CD4-positive, alpha-beta T cell treated with Interleukin-2 at 100 ng/mL for 4 hours (primary cell): ENCODE measurements at regions not wholly inside any gene's neighbourhood (a gene's known extent, or its start where the extent isn't known, plus 50 kb on each side); places are given as distances from the start of the nearest gene placed in this dataset.

Source experiments
- DNase-seq: peaks from one replicate; pipeline ENCODE4 v3.0.0-alpha.2; 2020; ENCODE audit warnings: low spot score

DNA sequence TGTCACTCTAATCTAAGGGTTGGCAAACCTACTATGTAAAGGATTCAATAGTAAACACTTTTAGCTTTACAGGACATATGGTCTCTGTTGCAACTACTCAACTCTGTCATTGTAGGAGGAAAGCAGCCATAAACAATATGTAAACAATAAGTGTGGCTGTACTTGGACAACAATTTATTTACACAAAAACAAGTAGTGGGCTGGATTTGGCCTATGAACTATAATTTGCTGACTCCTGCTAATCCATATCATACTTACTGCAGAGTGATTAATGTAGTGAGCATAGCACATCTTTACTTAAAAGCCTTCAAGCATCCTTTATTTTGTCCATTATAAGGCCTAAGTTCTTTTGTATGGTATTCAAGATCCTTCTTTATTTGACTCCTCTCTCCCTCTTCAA is 441.9 kb downstream of the ZIC1 start:
- no peak for DNase-seq

- DNase-seq, result no peak
Observed at GRCh38 chr3:147854542-147854941, 445.4 kb downstream of the ZIC1 start.

DNA sequence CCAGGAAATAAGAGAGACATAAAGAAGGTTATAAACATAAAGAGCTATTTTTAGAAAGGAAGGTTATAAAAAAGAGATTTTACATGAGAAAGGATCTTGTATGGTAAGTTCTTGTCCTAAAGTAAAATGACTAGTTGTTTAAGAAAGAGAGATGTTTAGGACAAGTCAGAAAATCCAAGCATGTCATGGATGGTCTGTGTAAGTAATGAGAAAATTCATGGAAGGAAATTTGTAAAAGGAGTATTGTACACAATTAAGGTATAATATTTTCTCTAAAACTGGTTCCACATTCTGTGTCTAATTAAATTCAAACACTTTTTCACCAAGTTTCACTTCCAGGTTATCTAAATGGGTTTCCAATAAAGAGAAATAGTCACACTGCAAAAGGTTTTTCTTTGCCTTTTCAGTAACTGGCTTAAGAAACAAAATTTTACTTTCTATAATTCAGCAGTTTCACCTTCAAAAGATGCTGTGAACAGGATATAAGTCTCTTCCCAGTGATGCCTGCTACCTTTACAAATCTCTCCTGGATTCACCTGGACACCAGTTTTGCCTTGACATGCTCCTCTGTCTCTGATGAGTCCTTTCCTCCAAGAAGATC is 455.7 kb downstream of the ZIC1 start:
- DNase-seq, result no peak

DNA sequence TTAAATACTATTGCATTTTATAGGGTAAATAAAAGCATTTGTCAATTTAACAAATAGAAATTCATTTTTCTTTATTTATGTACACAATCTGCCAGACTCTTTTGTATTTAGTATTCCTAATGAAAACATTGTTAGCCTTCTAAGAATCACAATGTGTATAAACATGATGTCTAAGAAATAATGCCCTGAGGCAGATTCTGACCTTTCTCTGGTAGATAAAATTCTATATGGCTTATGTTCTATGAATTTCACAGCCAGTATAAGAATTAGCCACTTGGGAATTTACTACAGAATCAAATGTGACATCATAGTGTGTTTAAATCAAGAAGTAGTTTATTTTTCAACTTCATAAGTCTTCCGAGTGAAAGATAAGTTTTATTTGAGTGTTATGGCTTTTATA is 457.4 kb downstream of the ZIC1 start:
- no peak for DNase-seq

DNA sequence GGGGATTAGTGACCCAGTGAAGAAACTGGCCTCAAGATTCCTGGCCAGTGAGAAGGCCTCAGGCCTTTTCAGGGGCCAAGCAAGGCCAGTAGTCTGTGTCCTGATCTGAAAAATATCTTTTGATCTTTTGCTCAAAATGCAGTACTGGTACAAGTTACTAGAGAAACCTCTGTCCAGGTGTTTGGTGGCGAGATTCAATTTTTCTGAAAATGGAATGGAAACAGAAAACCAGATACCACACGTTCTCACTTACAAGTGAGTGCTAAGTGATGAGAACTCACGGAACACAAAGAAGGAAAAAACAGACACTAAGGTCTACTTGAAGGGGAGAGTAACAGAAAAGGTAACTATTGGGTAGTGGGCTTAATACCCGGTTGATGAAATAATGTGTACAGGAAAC is 463.4 kb downstream of the ZIC1 start:
- no peak for DNase-seq

DNA sequence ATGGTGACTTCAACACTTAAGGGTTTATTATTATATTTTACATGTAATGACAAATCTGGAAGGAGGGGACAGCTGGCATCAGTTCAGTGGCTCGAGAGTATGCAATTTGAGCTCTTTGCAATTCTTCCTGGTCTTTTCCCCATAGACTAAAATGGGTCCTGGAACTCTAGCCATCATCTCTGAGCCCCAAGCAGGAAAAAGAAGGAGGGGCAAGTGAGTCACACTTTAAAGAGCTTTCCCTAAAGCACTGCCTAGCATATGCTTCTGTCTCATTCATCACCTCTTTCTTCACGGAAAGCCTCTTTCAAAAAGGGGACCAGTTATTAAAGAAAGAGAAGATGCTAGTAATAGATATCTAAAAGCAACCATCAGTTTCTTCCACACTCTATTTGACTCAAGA is 466.3 kb downstream of the ZIC1 start:
- DNase-seq, result no peak

DNA sequence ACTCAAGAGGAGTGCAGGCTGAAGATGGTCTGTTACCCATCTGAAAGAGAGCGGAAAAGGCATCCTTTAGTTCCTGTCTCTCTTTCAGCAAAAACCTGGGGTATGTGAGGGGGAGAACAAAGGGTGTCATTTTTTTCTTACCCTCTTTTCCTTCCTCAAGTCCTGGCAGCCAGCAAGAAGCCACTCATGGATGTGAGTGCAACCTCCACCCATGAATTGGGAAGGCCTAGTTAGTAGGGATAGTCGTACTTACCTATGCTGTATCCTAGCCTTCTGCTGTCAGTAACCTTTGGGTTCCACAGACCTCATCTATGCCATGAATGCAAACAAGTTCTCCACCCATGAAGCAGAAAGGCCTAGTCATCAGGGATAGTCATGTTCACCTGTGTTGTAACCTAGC is 472.8 kb downstream of the ZIC1 start:
- DNase-seq, result no peak

DNA sequence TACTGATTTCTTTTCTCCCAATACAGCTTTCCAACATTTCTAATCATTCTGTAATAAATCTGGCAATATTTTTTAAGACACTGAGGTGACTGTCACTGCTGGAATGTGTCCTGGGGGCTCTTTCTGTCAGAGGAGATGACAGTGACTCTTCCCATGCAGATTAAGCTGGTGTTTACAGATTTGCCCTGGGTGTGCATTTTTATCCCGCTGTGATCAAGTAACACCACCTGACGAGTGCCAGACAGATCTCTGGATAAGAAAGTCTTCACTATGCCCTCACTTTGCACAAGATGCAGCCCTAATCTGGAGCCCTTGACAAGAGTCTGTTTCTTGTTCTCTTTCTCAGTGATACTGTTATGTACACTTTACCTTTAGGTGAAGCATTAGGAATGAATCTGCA is 477.7 kb downstream of the ZIC1 start:
- DNase-seq, result no peak

- no peak for DNase-seq
Observed at GRCh38 chr3:147887797-147888196, 478.6 kb downstream of the ZIC1 start.

DNA sequence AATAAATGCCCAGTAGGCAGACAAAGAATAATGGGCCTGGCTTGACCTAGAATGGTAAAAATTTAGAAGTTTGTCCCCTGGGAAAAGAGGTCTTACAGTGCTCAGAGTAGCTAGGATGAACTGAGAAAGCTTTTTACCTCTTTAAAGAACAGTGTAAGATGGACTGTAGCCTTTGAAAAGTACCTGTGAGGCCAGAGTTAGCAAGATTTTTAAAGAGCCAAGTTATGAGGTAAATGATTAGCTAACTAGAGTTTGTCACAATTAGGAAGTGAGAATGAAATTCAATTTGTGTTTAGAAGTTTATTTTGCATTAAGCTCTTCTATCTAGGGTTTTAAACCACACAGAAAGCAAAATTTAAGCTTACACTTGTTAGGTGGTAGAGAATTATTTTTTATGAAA is 480.9 kb downstream of the ZIC1 start:
- no peak for DNase-seq

DNA sequence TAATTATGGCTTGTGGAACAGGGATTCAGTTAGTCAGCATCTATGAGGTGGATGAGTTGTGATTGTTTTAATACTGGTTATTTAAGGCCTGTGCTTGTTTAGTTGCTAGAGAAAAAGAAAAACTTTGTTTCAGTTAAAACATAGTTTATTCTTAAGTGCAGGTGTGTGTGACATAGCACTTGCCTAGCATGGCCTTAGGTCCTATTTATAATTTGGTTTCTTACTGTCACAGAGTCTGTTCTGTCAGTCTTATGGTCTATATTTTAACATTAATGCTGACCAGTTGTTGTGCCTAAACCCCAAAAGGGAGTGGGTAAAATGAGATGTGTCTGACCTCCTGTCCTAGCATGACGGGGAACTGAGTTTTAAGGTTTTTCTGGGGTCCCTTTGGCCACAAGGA is 486.3 kb downstream of the ZIC1 start:
- no peak for DNase-seq

GRCh38 chr3:147900851-147901250 is 491.7 kb downstream of the ZIC1 start:
- DNase-seq, result no peak

DNA sequence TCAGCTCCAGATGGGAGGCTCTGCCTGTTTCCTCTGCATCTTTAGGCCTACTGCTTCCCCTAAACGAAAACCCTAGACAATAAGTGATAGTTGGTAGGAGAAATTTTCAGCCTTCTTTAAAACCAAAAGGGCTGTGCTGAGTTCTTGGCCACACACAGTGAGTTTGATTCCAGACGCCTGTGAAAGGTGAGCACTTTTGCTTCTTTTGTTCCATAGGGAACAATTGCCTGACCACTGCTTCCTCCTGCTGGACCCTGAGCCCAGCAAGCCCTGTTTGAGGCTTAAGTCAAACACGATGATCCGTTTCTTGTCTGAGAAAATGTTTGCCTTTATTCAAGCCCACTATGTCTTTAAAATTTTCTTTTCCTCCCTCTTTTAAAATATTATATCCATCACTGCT is 493.9 kb downstream of the ZIC1 start:
- no peak for DNase-seq

- DNase-seq, result no peak
Observed at GRCh38 chr3:147904421-147904820, 495.3 kb downstream of the ZIC1 start.

DNA sequence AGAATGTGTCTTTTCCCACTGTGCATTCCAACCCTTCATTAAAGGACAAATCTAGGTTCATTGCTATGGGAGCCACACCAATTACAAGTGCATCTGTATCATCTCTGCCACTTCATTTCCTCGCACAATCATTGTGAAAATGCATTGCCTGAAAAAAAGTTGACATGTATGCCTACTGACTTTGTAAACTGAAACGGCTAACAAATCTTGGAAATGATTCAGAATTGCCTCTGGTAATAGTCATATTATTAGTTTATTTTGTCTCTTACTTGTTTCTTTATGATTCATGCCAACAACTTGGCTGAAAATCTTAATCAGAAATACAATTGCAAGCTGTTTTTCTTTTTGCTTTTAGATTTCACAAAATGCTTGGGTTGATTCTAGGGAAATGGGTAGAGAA is 497.1 kb downstream of the ZIC1 start:
- no peak for DNase-seq

GRCh38 chr3:147914532-147914931 is 505.4 kb downstream of the ZIC1 start:
- no peak for DNase-seq

DNA sequence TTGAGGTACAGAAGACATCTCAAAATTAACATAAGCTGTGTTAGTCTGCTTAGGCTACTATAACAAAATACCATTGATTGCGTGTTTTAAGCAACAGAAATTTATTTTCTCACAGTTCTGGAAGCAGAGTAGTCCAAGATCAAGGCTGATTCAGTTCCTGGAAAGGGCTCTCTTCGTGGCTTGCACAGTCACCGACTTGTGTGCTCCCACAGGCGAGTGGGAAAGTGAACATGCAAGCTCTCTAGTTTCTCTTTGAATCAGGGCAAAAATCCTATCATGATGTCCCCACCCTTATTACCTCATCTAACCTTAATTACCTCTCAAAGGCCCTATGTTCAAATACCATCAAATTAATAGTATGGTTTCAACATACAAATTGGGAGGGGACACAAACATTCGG is 505.9 kb downstream of the ZIC1 start:
- no peak for DNase-seq

DNA sequence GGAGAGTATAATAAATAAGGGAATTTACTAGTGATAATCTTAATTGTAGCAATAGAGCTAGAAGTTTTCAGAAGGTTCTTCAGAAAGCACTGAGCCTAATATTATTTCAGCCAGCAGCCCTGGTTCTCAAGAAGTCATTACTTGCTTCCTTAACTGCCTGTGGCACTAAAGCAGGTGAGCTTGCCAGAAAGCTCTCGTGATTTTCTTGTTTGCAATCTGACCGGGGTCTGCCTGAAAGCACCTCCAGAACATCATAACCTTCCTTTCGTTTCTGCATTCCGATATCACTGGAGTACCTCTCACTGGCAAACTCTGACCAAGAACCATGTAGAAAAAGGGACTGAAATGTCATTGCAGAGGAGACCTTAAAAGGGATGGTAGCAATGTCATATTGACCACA is 510.3 kb downstream of the ZIC1 start:
- no peak for DNase-seq

DNA sequence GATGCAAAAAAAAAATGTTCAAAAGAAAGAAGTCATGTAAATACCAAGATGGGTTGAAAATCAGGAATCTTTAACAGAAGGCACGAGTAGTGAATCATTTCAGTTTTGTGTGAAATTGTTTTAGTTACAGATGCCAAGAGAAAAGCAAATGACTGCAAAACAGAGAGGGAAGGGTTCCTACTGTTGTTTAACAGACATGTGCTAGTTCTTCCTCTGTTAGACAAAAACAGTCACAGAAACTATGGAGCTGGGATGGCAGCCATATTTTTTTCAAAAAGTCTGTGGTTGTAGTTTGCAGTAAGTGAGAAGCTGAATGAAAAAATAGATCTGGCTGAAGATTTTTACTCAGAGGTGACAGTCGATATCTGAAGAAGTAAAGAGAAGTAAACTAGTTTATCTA is 511.9 kb downstream of the ZIC1 start:
- no peak for DNase-seq

- DNase-seq, result no peak
Observed at GRCh38 chr3:147924755-147925154, 515.6 kb downstream of the ZIC1 start.

GRCh38 chr3:147925272-147925671 is 516.1 kb downstream of the ZIC1 start:
- DNase-seq, result no peak

- DNase-seq, result no peak
Observed at GRCh38 chr3:147930232-147930807, 521.2 kb downstream of the ZIC1 start.

DNA sequence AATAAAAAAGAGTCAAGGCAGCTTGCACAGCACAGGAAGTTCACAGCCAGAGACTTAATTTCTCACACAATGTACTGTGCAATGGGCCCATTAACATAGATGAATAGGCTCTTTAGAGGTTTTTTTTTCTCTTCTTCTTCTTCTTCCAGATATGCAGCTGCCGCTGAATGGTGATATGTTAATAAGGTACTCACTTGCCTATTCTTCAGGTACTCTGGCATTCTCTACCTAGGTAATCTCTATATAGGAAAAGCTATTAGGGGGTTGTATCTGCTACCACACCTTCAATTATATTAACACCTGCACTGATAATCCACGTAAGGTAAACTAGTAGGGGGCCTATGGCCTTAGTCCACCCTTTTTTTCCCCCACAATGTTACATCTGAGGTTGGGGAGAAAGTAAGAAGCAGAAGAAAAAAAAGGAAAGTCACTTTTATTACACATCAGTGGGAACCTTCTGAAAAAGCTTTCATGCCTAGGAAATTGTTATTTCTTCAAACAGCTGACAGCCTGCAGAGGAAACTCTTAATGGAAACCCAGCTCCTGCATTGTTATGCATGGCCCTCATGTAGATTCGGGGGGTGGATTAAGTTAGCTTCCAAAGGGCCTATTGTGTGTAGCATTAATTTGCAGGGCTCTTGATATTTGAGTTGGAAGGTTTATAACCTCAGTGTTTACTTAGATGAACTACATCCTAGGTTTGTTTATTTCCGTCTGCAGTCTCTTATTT is 525.5 kb downstream of the ZIC1 start:
- DNase-seq, result no peak

GRCh38 chr3:147937341-147937740 is 528.2 kb downstream of the ZIC1 start:
- DNase-seq, result no peak
